Activated CD8-positive, alpha-beta memory T cell treated with anti-CD3 and anti-CD28 coated beads for 24 hours (primary cell): ENCODE measurements at regions not wholly inside any gene's neighbourhood (a gene's known extent, or its start where the extent isn't known, plus 50 kb on each side); places are given as distances from the start of the nearest gene placed in this dataset.

Source experiments
- DNase-seq: peaks from one replicate; pipeline ENCODE4 v3.0.0-alpha.2; 2020

DNA sequence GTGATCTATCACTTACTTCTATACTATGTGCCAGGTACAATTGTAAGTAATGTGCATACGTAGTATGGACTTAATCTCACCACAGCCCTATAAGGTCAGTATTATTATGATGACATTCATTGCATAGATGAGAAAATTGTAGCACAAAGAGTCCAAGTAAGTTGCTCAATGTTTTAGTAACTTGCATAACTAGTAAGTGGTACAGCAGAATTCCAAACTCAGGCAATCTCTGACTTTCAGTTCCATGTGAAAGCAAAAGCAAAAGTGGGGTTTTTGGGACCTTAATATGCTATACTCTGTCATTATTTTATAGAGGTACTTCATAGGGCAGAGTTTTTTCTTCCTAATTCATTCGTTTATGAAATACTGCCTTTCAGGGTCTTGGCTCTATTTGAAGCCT lies 188.8 kb upstream of the VEGFC start:
- DNase-seq: no peak

DNA sequence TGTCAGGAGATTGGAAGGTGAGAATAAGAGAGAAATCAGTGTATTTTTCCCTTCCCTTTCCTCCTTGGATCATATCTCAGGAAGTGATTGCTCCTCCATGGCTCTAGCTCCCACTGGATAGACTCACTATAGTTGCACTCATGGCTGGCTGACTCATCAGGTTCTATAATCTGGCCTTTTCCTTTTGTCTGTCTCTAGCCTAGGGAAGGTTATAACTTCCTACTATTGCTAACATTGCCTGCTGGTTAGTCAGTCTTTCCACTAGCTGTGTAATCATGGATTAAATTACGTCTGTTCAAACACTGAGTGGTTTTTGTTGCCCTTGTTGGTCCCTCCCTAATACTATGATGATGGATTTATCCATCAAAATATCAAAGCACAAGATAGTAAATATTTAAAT lies 195.5 kb upstream of the VEGFC start:
- no peak for DNase-seq

DNA sequence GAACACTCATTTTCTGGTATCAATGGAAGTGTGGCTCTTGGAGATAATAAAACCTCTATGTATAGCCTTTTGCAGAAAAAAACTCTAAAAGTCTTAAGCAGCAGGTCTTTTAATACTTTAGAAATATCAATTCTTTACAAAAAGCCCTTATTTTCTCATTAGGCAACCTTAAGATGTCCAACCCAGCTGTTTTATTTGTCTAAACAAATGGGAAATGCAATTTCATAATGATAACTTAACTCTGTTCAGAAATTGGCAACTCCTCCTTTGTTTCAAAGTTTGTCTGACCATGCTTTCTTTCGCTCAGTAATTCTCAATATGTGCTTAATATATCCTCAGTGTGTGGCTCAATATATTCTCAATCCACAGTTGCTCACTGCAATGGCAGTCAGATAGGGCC lies 196.5 kb upstream of the VEGFC start:
- no peak for DNase-seq

DNA sequence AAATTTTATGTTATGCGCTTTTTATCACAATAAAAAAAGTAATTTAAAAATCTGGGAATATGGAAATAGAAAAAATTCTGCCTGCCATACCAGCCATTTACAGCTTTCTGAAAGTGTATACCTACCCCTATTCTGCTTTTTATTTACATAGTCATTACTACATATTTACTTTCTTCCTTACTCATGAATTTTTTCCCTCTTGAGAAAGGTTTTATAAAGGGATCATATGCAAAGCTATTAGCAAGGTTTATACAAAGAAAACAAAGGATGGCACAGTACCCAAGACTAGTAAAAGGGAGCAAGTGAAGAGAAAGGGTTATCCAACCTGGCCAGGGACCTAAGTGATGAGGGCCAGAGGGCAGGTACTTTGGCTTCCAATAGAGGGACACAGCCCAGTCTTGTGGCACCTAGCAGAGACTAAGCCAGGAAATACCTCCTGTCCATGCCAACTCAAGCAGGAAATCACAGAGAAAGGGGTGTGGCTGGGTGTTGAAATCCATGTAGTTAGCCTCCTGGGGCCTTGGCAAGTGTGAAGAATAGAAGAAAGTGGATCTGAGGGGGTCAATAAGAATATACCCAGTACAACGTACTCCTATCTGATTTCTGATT lies 207.3 kb upstream of the VEGFC start:
- DNase-seq: no peak

DNA sequence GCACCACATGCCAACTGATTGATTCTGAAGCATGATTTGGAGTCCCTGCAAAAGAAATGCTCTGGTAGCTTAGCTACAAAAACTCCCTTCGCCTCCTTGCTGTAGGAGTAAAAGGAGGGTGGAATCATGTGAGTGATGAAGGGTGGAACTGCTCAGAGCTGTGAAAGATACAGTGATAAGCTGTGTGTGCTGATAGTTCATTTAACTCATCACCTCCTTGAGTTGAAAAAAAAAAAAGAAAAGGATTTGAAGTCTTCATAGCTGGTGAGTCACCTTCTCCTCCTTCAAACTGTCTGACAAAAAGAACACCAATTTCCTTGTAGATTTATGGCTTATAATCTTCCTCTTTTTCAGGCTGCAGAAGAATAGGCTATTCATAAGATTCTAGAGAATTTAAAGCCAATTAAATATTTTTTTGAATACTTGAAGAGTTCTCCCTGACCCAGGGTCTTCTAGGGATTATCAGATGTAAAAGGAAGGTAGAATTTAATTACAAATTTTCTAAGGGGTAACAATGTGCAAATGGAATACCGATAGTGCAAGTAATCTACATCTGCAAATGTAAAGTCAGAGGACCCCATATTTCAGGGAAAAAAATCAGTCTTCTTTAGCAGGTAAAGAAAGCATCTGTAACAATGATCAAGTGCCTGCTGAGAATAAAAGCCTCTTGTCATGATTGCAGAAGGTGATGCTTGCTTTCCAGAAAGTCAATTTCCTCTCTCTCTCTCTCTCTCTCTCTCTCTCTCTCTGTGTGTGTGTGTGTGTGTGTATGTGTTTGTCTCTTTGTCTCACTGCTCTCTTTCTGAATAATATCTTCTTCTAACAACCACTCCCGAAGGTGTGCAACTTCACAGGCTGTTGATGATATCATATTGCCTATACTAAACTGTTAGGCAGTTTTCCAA lies 208.8 kb upstream of the VEGFC start:
- no peak for DNase-seq

DNA sequence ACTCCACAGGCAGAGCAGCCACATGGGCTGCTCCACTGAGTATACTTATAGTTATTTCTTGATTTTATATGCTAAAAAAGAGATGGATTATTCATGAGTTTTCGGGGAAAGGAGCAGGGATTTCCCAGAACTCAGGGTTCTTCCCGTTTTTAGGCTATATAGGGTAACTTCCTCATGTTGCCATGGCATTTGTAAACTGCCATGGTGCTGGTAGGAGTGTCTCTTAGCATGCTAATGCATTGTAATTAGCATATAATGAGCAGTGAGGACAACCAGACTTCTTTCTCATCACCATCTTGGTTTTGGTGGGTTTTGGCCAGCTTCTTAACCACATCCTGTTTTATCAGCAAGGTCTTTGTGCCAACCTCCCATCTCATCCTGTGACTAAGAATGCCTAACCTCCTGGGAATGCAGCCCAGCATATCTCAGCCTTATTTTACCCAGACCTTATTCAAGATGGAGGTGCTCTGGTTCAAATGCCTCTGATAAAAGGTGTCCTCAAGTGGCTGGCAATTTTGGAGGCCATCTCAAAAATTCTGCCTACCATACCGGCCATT lies 213.0 kb upstream of the VEGFC start:
- DNase-seq: no peak

DNA sequence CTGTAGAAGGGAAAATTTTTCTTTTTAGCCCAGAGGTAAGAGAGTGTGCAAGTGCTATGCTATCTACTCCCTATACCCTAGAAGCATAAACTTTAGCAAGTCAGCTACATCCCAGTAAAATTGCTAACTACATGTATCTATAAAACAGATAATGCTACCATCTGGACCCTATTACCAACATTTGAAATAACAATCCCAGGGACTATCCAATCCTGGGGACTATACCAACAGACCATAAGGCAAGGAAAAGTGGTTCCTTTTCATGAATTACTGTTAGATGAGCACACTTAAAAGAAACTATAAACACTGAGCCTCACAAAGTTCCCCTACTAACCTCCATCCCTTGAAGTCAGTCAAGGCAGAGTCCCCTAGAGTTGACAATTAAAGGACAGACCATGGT lies 213.6 kb upstream of the VEGFC start:
- no peak for DNase-seq

DNA sequence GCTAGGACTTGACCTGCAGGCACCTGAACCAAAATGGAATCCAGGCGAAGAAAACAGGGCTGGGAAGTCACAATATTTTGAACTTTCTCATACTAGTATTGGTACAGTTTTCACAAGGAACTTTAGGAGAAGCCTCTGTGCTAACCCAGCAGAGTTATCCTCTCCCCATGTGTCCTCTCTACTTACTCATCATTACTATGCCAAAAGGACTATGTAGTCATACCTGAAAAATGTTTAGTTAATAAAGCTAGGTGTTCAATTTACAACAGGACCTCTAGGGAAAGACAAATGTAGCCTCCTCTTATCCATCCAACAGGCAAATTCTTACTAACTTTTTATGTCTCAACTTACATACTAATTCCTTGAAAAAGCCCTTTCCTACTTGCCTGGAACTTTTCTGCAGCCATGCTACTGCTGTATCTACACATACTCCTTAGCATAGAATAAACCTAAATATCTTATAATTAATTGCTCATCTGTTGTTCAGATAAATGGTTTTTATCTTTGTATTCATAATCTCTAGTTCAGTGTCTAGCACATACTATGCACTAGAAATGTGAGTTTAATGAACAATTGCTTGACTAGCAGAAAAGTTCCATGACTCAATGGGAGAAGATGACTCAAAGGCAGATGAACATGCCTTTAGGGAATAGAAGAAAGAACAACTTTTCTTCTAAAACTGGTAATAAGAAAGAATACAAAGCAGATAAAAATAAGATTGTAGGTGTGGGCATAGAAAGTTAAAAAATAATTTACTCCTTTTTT lies 215.5 kb upstream of the VEGFC start:
- DNase-seq: no peak

DNA sequence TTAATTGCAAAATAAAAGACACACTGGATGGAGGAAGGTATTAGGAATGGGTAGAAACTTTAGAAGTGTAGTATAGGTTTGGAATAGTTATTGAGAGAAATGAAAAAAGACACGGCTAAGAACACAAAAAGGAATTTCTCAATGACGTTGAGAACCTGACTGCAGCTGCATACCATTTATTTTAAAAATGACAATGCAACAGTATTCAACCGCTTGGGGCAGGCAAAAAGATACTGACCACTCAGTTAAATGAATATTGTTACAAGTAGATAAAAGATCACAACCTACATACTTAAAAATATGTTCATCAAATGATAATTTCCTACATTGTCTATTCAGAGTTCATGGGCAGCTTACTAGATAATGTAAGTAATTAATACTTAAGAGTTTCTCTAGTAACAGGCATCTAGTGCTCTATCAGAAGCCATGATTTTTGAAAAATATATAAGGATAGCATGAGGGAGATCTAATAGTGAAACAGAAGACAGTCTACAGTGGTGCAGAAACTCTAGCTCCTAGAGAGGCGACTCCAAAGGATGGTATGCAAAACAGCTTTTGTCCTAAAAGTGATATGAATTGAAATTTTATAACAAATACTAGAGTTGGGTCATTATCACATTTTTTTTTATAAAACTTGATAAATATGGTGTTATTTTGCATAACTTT lies 216.2 kb upstream of the VEGFC start:
- no peak for DNase-seq

DNA sequence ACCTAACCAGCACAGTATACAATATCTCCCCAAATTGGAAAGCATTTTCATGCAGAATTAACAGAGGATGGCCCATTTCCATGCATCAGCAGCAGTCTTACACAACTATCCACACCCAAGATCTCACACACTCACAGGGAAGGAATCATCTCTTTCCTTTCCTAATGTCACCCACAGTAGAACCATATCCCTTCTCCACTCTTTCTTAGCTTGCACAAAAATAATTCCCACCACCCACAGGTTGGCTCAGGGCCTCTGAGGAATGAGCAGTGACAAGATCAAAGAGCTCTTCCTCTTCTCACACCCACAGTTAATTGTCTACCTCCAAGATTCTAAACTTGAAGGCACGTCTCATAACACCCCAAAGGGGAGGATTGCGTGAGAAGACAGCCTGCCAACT lies 217.7 kb upstream of the VEGFC start:
- no peak for DNase-seq

DNA sequence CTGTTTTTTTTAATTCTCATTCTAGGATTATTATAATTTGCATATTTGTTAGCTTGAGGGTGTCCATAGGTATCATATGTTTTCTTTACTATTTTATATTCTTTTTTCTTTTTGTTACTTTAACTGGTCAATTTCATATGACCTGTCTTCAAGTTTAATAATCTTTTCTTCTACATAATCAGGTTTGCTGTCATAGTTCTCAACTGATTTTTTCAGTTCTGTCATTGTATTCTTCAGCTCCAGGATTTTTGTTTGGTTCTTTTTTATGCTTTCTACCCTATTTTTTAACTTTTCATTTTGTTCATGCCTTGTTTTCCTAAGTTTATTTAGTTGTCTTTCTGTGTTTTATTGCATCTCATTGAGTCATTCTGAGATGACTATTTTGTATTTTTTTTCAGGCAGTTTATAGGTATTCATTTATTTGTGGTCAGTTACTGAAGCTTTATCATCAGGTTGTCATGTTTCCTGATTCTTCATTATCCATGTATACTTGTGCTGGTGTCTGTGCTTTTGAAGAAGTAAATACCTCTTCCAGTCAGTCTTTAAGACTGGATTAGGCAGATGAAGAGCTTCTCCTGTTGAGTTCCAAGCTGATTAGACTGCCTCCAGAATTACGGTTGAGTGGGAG lies 220.3 kb upstream of the VEGFC start:
- no peak for DNase-seq

DNA sequence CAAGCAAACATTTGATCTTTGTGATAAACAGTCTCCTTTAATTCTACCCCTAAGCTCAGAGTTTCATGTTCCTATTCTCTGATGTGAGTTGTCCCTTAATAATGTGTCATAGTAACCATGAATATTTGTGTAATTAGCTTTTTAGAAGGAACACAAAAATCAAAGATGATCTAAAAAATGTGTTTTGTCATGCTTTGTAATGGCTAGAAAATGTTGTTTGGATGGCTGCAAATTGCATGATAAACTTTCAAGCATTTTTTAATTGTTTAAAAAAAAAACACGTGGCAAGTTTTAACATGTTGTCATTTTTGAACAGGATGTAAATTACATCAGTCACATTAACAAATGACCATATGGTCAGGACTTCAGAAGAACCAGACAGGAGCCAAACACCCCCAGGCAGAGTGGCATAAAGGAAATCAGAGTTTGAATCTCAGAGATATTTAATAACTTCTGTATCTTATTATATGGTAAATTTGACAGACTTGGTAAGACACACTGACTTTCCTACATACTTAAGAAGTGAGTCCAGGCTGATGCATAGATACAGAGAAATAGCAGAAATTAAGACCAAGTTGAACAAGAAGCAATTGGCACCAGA lies 223.9 kb upstream of the VEGFC start:
- DNase-seq: no peak

DNA sequence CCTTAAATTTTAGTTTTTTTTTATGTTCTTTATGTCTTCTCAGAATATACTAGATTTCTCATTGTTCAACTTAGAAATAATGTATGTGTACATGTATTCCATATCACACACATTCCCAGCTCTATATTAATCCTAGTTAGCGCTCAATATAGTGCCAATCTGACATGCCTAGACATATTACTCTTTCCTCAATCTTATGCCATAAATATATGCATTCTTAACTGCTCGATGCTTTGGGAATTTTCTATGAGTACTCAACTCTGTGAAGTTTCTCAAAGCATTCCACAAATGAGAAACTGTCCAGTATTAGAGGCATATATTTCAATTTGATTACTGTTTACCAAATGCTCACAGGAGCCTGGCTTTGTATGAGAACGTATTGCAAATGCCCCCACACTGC lies 231.2 kb upstream of the VEGFC start:
- no peak for DNase-seq

DNA sequence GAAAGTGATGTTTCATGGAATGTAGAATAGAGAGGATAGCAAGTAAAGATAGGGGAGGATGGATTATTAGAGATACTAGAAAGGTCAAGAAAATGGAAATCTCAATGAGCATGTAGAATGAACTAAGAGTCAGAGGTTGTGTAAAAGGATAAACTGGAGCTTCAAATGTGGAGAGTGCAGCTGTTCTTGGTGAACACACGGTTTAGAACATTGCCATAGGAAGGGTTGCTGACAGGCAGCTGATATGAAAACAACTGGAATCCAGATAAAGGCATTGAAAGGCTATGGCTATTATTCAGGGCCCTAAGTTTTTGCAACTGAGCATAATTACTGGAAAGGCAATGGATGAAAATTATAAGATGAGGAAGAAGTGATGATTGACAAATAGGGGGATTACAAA lies 239.6 kb upstream of the VEGFC start:
- DNase-seq: no peak

DNA sequence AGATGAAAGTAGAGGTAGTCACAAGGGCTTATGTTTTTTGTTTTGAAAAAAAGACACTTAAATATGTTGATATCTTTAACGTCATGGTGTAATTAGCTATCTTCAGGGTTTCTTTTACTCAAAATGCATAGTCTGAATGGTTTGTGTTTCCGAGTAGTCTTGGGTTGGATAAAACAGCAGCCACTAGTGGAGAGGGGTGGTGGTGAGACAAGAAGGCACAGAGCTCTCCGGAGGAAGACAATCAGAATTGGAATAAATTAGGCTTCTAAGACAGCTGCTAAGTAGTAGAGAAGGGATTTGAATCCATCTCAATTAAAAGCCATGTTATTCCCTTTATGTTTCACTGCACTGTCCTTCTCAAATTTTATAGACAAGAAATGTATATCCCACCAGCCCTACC lies 240.4 kb upstream of the VEGFC start:
- DNase-seq: no peak

DNA sequence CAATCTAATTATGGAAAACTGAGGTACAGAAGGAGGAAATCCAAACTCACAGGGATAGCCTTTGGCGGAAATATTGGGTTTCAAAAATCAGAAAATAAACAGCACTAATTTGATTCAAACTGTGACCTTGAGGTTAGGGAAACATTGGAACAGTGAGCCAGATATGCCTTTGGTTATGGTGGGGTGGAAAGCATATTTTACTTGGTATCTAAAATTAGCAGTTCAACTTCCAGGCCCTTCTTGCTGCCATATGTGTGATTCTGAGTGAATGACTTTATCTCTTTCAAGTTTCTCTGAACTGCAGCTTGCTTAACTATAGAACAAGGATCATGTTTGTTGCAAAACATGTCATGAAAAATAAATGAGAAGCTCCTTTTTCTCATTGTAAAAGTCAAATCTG lies 240.9 kb upstream of the VEGFC start:
- no peak for DNase-seq

DNA sequence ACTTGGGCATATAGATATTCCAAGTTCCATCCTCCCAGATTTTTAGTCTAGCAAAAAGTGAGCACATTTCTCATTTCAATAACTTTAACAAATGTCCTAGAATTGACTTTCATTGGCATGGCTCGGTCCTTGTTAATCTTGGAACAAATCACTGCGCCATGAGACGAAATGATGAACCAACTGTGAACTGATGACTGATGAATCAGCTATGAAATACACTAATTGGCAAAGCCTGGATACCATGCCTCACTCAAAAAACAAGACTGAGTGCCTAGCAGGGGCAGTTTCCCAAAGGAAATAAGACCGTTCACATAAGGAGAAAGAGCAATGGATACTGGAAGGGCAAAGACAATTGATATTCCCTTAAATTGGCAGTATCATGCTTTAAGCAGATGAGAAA lies 248.6 kb upstream of the VEGFC start:
- no peak for DNase-seq

DNA sequence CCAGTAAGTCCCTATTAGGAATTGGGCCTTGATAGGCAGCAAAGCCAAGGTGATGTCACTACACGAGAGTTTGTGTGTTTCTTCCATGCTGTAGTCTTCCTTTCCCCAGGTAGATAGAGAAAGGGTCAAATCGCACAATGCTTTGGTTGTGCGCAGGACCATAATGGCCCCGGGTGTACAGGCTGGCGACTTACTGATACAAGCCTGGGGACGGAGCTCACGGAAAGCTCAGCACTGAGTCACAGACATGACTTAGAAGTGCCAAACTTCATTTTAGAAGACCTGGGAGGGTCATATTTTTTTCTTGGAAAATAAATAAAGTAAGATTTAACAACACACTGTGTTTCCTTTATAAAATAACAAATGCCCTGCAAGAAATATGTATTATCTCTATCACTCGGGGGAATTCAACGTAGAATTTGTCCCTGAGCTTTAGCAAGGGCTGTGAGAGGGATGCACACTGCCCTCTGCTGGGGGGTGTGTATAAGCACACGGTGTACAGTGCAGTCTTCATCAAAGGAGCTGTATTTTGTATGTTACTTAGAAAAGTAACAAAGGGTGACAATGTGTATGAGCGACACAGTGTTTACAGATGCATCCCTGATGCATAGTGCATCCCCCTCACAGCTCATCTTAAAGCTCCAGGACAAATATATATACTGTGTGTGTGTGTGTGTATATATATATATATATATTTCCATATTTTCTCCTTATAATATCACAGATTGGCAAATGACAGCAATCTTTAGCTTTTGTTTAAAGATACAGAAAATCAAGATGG lies 254.5 kb upstream of the VEGFC start:
- peak; percentile 68 for DNase-seq

DNA sequence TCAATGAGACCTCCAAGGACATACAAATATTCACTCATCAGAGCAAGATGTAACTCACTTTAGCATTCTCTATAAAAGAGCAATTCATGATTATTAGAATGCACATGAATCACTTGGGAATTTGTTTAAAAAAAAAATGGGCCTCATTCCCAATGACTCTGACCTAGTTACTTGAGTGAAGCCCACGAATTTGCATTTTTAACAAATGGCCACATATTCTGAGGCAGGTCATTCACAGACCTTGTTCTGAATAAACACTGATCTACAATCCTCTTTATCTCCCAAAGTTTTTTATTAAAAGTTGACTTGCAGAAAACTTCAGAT lies 255.1 kb upstream of the VEGFC start:
- DNase-seq: no peak

DNA sequence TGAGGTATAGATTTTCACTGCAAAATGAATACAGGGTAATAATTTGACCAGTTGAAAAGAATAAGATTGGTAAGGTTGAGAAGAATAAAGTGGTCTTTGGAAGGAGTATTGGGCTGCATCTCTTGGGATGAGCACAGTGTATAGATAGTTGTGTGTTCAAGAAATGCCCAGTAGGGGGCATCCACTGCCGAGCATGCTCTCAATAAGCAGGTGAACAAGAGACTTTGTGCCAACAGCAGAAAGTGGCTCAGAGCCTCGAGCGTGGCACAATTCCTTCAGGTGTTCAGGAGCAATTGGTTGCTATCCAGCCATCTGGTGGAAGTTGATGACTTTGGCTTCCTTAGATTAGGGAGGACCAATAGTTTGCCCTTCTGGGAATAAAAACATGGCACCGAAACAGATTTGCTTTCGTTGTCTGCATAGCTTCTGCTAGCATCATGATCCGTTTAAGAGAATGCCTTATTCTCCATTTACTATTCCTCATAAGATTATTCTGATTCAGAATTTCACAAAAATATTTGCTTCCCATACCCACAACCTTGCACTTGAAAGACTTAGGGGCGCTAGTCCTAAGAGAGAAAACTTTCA lies 258.1 kb upstream of the NEIL3 start:
- no peak for DNase-seq
